ENCODE measurements at regions not wholly inside any gene's neighbourhood (a gene's known extent, or its start where the extent isn't known, plus 50 kb on each side); places are given as distances from the start of the nearest gene placed in this dataset.

GRCh38 chr12:103046154-103046553, 88.7 kb downstream of the ASCL1 start:
- intact Hi-C loops (cut with DNase I) = no loop called here
- no peaks in the 10 kb centered on the region for H3K36me3 ChIP-seq (ENCODE audit: control insufficient read depth in 2 of 3, insufficient read depth in 3 of 3, low read length in 3 of 3)
- no peak overlapping the region for H3K9ac ChIP-seq (ENCODE audit: low read length in 3 of 3)
- no peak overlapping the region for H3K4me3 ChIP-seq (ENCODE audit: low read length in 3 of 3)
- DNase-seq = no peak
- no peak for TF ChIP-seq CTCF (IDR thresholded peaks at IDR 0.05; ENCODE audit: borderline replicate concordance, extremely low read depth, insufficient read depth)
- no peak for FAIRE-seq
- no peak overlapping the region for H3K27ac ChIP-seq (ENCODE audit: low read depth in 2 of 2, low read length in 2 of 2)
- no peaks in the 10 kb centered on the region for H3K9me3 ChIP-seq (ENCODE audit: control insufficient read depth in 2 of 3, insufficient read depth in 1 of 3, low read length in 3 of 3)
- no peaks in the 10 kb centered on the region for H3K4me1 ChIP-seq (ENCODE audit: control insufficient read depth in 2 of 3, insufficient read depth in 2 of 3, low read depth in 1 of 3, low read length in 3 of 3)
- no peaks in the 10 kb centered on the region for H3K27me3 ChIP-seq (ENCODE audit: control insufficient read depth, insufficient read depth, low read length)

- FAIRE-seq (no peak), DNase-seq (no peak)
- H3K4me1 ChIP-seq (ENCODE audit: control insufficient read depth in 2 of 3, insufficient read depth in 2 of 3, low read depth in 1 of 3, low read length in 3 of 3) = no peaks in the 10 kb centered on the region
- TF ChIP-seq CTCF (IDR thresholded peaks at IDR 0.05; ENCODE audit: borderline replicate concordance, extremely low read depth, insufficient read depth) = no peak
- H3K36me3 ChIP-seq (ENCODE audit: control insufficient read depth in 2 of 3, insufficient read depth in 3 of 3, low read length in 3 of 3) = no peaks in the 10 kb centered on the region
- H3K27me3 ChIP-seq (ENCODE audit: control insufficient read depth, insufficient read depth, low read length) = no peaks in the 10 kb centered on the region
- no peak overlapping the region for H3K4me3 ChIP-seq (ENCODE audit: low read length in 3 of 3)
- no peak overlapping the region for H3K9ac ChIP-seq (ENCODE audit: low read length in 3 of 3)
- H3K9me3 ChIP-seq (ENCODE audit: control insufficient read depth in 2 of 3, insufficient read depth in 1 of 3, low read length in 3 of 3) = no peaks in the 10 kb centered on the region
- no peak overlapping the region for H3K27ac ChIP-seq (ENCODE audit: low read depth in 2 of 2, low read length in 2 of 2)
- intact Hi-C loops (cut with DNase I) = no loop called here
Measured at GRCh38 chr12:103050273-103050672, 92.8 kb downstream of the ASCL1 start.

- no peak overlapping the region for H3K9ac ChIP-seq (ENCODE audit: low read length in 3 of 3)
- no peak overlapping the region for H3K4me3 ChIP-seq (ENCODE audit: low read length in 3 of 3)
- intact Hi-C loops (cut with DNase I) = no loop called here
- no peak for FAIRE-seq
- H3K27ac ChIP-seq (ENCODE audit: low read depth in 2 of 2, low read length in 2 of 2) = no peak overlapping the region
- no peaks in the 10 kb centered on the region for H3K4me1 ChIP-seq (ENCODE audit: control insufficient read depth in 2 of 3, insufficient read depth in 2 of 3, low read depth in 1 of 3, low read length in 3 of 3)
- TF ChIP-seq CTCF (IDR thresholded peaks at IDR 0.05; ENCODE audit: borderline replicate concordance, extremely low read depth, insufficient read depth) = no peak
- H3K27me3 ChIP-seq (ENCODE audit: control insufficient read depth, insufficient read depth, low read length) = no peaks in the 10 kb centered on the region
- H3K9me3 ChIP-seq (ENCODE audit: control insufficient read depth in 2 of 3, insufficient read depth in 1 of 3, low read length in 3 of 3) = no peaks in the 10 kb centered on the region
- no peak for DNase-seq
- no peaks in the 10 kb centered on the region for H3K36me3 ChIP-seq (ENCODE audit: control insufficient read depth in 2 of 3, insufficient read depth in 3 of 3, low read length in 3 of 3)
Measured at GRCh38 chr12:103053089-103053488, 95.6 kb downstream of the ASCL1 start.

GRCh38 chr12:103073630-103074029, 116.2 kb downstream of the ASCL1 start:
- DNase-seq (no peak), FAIRE-seq (no peak)
- Histone ChIP-seq H3K4me1 (ENCODE audit: control insufficient read depth in 2 of 3, insufficient read depth in 2 of 3, low read depth in 1 of 3, low read length in 3 of 3) (no peaks in the 10 kb centered on the region), H3K27me3 (ENCODE audit: control insufficient read depth, insufficient read depth, low read length) (no peaks in the 10 kb centered on the region), H3K9ac (ENCODE audit: low read length in 3 of 3) (no peak overlapping the region), H3K9me3 (ENCODE audit: control insufficient read depth in 2 of 3, insufficient read depth in 1 of 3, low read length in 3 of 3) (peaks cover 0 to 2% (median 2%) of the 10 kb centered on the region in 3 donors), H3K36me3 (ENCODE audit: control insufficient read depth in 2 of 3, insufficient read depth in 3 of 3, low read length in 3 of 3) (no peaks in the 10 kb centered on the region), H3K27ac (ENCODE audit: low read depth in 2 of 2, low read length in 2 of 2) (no peak overlapping the region), H3K4me3 (ENCODE audit: low read length in 3 of 3) (no peak overlapping the region)
- TF ChIP-seq CTCF (IDR thresholded peaks at IDR 0.05; ENCODE audit: borderline replicate concordance, extremely low read depth, insufficient read depth) = no peak
- intact Hi-C loops (cut with DNase I) = no loop called here
